22Rv1 (cell line): ENCODE measurements at regions not wholly inside any gene's neighbourhood (a gene's known extent, or its start where the extent isn't known, plus 50 kb on each side); places are given as distances from the start of the nearest gene placed in this dataset.

ENCODE experiments used
- ZFX ChIP-seq: fragments of 450-650 bp; IDR thresholded peaks from 2 replicates; pipeline ENCODE4 v1.6.1; 2017; ENCODE audit warnings: antibody characterized with exemption, borderline replicate concordance
- TF ChIP-seq, protein P1 (sequence below): fragments of 450-650 bp; IDR thresholded peaks from 2 replicates; pipeline ENCODE4 v1.5.1; 2017; ENCODE audit warnings: mild to moderate bottlenecking

DNA sequence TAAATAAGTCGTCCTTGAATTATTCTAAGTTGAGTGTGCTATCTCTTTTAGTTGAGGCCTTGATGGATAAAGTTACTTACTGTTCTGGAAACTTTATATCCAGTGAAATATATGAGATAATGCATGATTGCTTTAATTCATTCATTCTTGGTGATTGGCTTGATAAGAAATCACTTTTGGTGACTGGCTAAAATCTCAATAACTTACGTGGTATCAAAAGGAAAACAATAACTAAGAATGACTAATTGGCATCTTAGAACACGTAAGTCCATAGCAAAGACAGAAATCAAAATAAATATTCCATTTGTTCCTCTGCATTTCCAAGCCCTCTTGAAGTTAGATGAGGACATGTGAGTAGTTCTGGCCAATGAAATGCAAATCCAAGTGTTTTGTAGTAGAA lies 251.6 kb downstream of the NUP35 start:
- TF ChIP-seq, protein P1, sequence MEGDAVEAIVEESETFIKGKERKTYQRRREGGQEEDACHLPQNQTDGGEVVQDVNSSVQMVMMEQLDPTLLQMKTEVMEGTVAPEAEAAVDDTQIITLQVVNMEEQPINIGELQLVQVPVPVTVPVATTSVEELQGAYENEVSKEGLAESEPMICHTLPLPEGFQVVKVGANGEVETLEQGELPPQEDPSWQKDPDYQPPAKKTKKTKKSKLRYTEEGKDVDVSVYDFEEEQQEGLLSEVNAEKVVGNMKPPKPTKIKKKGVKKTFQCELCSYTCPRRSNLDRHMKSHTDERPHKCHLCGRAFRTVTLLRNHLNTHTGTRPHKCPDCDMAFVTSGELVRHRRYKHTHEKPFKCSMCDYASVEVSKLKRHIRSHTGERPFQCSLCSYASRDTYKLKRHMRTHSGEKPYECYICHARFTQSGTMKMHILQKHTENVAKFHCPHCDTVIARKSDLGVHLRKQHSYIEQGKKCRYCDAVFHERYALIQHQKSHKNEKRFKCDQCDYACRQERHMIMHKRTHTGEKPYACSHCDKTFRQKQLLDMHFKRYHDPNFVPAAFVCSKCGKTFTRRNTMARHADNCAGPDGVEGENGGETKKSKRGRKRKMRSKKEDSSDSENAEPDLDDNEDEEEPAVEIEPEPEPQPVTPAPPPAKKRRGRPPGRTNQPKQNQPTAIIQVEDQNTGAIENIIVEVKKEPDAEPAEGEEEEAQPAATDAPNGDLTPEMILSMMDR: no peak
- no peak for TF ChIP-seq ZFX
